ENCODE measurements at regions not wholly inside any gene's neighbourhood (a gene's known extent, or its start where the extent isn't known, plus 50 kb on each side); places are given as distances from the start of the nearest gene placed in this dataset.

GRCh38 chr12:13350381-13350780, 153.9 kb downstream of the EMP1 start:
- no peaks in the 10 kb centered on the region for H3K36me3 ChIP-seq (ENCODE audit: control insufficient read depth in 2 of 2, insufficient read depth in 2 of 2, low read length in 1 of 2)
- no peak overlapping the region for H2AFZ ChIP-seq (ENCODE audit: control insufficient read depth, low read depth, low read length)
- BruUV-seq (replicated peaks) = no TSS peak
- 12% methylated on average over 2 of the region's 2 CpGs for WGBS (ENCODE audit: insufficient coverage, insufficient replicate concordance, low lambda C conversion rate, missing lambda C conversion rate)
- in situ Hi-C loops (cut with MboI) = no loop called here
- intact Hi-C loops (cut with micrococcal nuclease; ENCODE audit: unreplicated experiment) = no loop called here
- no peak overlapping the region for H3K27ac ChIP-seq (ENCODE audit: control insufficient read depth, insufficient read depth)
- no peaks in the 10 kb centered on the region; a peak in 3 of 4 replicates for H3K27me3 ChIP-seq (replicated peaks in 1 of 2; ENCODE audit: control insufficient read depth in 2 of 2, insufficient read depth in 2 of 2, low read length in 1 of 2)
- no peak overlapping the region for H3K9ac ChIP-seq (ENCODE audit: control insufficient read depth, insufficient read depth, low read length)
- H3K4me2 ChIP-seq (ENCODE audit: control insufficient read depth, insufficient read depth) = no peak overlapping the region
- TF ChIP-seq EZH2 (IDR thresholded peaks at IDR 0.05; ENCODE audit: borderline replicate concordance, control insufficient read depth, low read depth, low read length) = no peak
- TF ChIP-seq FOXK2 (IDR thresholded peaks at IDR 0.05) = no peak
- TF ChIP-seq ZNF217 (IDR thresholded peaks at IDR 0.05) = no peak
- no peak for TF ChIP-seq BCLAF1 (IDR thresholded peaks at IDR 0.05)
- TF ChIP-seq EGR1 (IDR thresholded peaks at IDR 0.05; ENCODE audit: borderline replicate concordance in 1 of 2, low read depth in 2 of 2, low read length in 2 of 2) = no peak
- TF ChIP-seq ZNF207 (IDR thresholded peaks at IDR 0.05; ENCODE audit: borderline replicate concordance) = no peak
- TF ChIP-seq HSF1 (IDR thresholded peaks at IDR 0.05; ENCODE audit: low read depth, low read length) = no peak
- ATAC-seq = no peak
- SMC1A ChIA-PET (ENCODE audit: uncharacterized antibody, unreplicated experiment) = interaction anchor here (0.8 kb wide), 2 partner anchors 17 to 817 kb away, joined by 3 to 4 read pairs; no protein-coding TSS in a partner anchor
- no peak overlapping the region for H3K4me3 ChIP-seq
- no peak for DNase-seq (ENCODE audit: low read depth, low spot score)
- CTCF ChIA-PET = interaction anchor here (1.9 to 3.5 kb wide), 2 partner anchors 12 kb away, joined by 5 to 12 read pairs; no protein-coding TSS in a partner anchor
- no peaks in the 10 kb centered on the region for H4K20me1 ChIP-seq (ENCODE audit: control insufficient read depth, insufficient read depth)
- H3K9me3 ChIP-seq (replicated peaks; ENCODE audit: control insufficient read depth, insufficient read depth, low read length) = no peaks in the 10 kb centered on the region
- POLR2A ChIA-PET = no interaction called here
- FAIRE-seq = no peak
- H3K79me2 ChIP-seq (ENCODE audit: control insufficient read depth, insufficient read depth, low read length) = no peaks in the 10 kb centered on the region
- RAD21 ChIA-PET (ENCODE audit: unreplicated experiment) = interaction anchor here (0.7 kb wide), 1 partner anchor 12 kb away, joined by 3 read pairs; no protein-coding TSS in a partner anchor
- H3K4me1 ChIP-seq (ENCODE audit: control insufficient read depth, insufficient read depth, low read length) = no peaks in the 10 kb centered on the region

All from GM12878 (cell line).